Lower lobe of right lung (tissue), 2 donors: ENCODE measurements at regions not wholly inside any gene's neighbourhood (a gene's known extent, or its start where the extent isn't known, plus 50 kb on each side); places are given as distances from the start of the nearest gene placed in this dataset.

Experiments
- ATAC-seq, 2 donors: fragments of 200-7000 bp; cut with Tn5 transposase; one replicate each; pipeline ENCODE4 v1.9.1; 2020 to 2022; ENCODE audit warnings: mild to moderate bottlenecking in 2 of 2, moderate library complexity in 2 of 2
- DNase-seq: peaks from one replicate; pipeline ENCODE4 v3.0.0-alpha.2; 2020
- H3K27ac ChIP-seq: fragments of 200-600 bp; one replicate; pipeline ENCODE4 v1.8.0; 2022
- H3K27me3 ChIP-seq: fragments of 200-600 bp; one replicate; pipeline ENCODE4 v1.8.0; 2022; ENCODE audit warnings: low read depth
- H3K36me3 ChIP-seq: fragments of 200-600 bp; one replicate; pipeline ENCODE4 v1.8.0; 2022; ENCODE audit warnings: mild to moderate bottlenecking
- H3K4me1 ChIP-seq: fragments of 200-600 bp; one replicate; pipeline ENCODE4 v1.8.0; 2022
- H3K4me3 ChIP-seq: fragments of 200-600 bp; one replicate; pipeline ENCODE4 v1.8.0; 2022; ENCODE audit warnings: mild to moderate bottlenecking
- H3K9me3 ChIP-seq: fragments of 200-600 bp; one replicate; pipeline ENCODE4 v1.8.0; 2022
- intact Hi-C: fragments of 100-400 bp; cut with DNase I; formaldehyde crosslinking; loops from one replicate; pipeline ENCODE4 v1.11.0; 2022
- TF ChIP-seq, protein P1 (sequence below): fragments of 200-600 bp; IDR thresholded peaks from one replicate; pipeline ENCODE4 v1.8.0; 2022; ENCODE audit warnings: antibody characterized with exemption, mild to moderate bottlenecking
- donor health status: DM: no; HTN: yes; CAD: no; lungs with severe emphysema.

DNA sequence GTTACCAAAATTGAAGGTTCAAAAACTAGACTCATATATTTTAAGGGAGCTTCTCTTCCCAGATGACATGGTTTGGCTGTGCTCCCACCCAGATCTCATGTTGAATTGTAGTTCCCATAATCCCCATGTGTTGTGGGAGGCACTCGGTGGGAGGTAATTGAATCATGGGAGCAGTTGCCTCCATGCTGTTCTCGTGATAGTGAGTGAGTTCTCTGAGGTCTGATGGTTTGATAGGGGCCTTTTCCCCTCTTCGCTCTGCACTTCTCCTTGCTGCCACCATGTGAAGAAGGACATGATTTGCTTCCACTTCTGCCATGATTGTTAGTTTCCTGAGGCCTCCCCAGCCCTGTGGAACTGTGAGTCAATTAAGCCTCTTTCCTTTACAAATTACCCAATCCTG lies 140.1 kb downstream of the MAIP1 start:
- H3K36me3 ChIP-seq = no peaks in the 10 kb centered on the region
- TF ChIP-seq, protein P1, sequence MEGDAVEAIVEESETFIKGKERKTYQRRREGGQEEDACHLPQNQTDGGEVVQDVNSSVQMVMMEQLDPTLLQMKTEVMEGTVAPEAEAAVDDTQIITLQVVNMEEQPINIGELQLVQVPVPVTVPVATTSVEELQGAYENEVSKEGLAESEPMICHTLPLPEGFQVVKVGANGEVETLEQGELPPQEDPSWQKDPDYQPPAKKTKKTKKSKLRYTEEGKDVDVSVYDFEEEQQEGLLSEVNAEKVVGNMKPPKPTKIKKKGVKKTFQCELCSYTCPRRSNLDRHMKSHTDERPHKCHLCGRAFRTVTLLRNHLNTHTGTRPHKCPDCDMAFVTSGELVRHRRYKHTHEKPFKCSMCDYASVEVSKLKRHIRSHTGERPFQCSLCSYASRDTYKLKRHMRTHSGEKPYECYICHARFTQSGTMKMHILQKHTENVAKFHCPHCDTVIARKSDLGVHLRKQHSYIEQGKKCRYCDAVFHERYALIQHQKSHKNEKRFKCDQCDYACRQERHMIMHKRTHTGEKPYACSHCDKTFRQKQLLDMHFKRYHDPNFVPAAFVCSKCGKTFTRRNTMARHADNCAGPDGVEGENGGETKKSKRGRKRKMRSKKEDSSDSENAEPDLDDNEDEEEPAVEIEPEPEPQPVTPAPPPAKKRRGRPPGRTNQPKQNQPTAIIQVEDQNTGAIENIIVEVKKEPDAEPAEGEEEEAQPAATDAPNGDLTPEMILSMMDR = no peak
- no peaks in the 10 kb centered on the region for H3K27me3 ChIP-seq
- ATAC-seq (no peak), DNase-seq (no peak)
- H3K9me3 ChIP-seq = no peaks in the 10 kb centered on the region
- H3K4me1 ChIP-seq = no peaks in the 10 kb centered on the region
- no peak overlapping the region for H3K27ac ChIP-seq
- no peak overlapping the region for H3K4me3 ChIP-seq
- intact Hi-C loops = no loop called here

DNA sequence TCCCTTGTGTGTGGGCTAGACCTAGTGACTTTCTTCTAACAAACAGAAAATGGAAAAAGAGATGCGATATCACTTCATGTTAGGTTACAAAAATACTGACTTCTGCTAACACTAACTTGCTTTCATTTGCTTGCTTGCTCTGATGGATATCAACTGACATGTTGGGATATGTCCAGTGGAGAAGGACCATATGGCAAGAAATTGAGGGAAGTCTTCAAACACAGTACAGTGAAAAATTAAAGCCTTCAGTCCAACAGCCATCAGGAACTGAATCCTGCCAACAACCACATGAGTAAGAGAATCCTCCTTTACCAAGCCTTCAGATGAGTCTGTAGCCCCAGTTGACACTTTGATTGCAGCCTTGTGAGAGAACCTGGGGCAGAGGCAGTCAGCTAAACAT lies 143.9 kb downstream of the MAIP1 start:
- DNase-seq = no peak
- Histone ChIP-seq H3K4me1 (no peaks in the 10 kb centered on the region), H3K27ac (no peak overlapping the region), H3K9me3 (no peaks in the 10 kb centered on the region), H3K27me3 (no peaks in the 10 kb centered on the region), H3K4me3 (no peak overlapping the region), H3K36me3 (no peaks in the 10 kb centered on the region)
- no peak for ATAC-seq
- intact Hi-C loops = no loop called here
- TF ChIP-seq, protein P1 = no peak

DNA sequence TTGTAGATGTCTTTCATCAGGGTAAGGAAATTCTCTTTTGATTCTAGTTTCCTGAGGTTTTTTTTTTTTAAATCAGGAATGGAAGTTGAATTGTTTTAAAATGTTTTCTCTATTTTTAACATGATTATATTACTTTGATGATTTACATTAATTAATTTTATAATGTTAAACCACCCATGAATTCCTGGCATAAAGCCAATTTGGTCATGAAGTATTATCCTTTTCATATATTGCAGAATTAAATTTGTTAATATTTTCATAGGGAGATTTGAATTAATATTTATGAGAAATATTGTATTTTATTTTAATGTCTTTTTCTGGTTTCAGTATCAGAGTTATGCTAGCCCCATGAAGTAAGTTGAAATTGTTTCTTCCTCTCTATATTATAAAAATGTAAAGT lies 144.6 kb downstream of the MAIP1 start:
- H3K36me3 ChIP-seq = no peaks in the 10 kb centered on the region
- no peak overlapping the region for H3K27ac ChIP-seq
- intact Hi-C loops = no loop called here
- DNase-seq (no peak), ATAC-seq (no peak)
- no peaks in the 10 kb centered on the region for H3K4me1 ChIP-seq
- H3K9me3 ChIP-seq = no peaks in the 10 kb centered on the region
- H3K27me3 ChIP-seq = no peaks in the 10 kb centered on the region
- no peak overlapping the region for H3K4me3 ChIP-seq
- TF ChIP-seq, protein P1 = no peak

DNA sequence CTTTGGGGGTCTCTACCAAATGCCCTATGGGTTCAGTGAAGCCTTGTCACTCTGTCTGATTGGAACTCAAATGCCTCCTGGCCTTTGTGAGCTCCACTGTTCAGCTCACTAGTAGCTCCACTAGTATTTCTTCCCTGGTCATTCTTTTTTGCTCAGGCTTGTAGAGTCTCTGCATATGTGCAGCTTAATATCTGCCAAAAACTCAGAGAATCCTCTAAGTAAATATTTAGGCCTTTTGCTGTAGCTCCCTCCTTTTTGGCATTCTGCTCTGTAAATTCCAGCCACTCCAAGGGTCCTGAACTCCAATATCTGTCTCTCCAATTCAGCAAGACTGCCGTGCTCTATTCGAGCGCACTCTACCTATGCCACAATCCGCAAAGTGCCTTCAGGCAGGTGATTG lies 146.5 kb downstream of the MAIP1 start:
- no peaks in the 10 kb centered on the region for H3K9me3 ChIP-seq
- no peaks in the 10 kb centered on the region for H3K4me1 ChIP-seq
- TF ChIP-seq, protein P1 = no peak
- H3K27ac ChIP-seq = no peak overlapping the region
- no peaks in the 10 kb centered on the region for H3K36me3 ChIP-seq
- DNase-seq (no peak), ATAC-seq (no peak)
- intact Hi-C loops = no loop called here
- H3K27me3 ChIP-seq = no peaks in the 10 kb centered on the region
- no peak overlapping the region for H3K4me3 ChIP-seq

DNA sequence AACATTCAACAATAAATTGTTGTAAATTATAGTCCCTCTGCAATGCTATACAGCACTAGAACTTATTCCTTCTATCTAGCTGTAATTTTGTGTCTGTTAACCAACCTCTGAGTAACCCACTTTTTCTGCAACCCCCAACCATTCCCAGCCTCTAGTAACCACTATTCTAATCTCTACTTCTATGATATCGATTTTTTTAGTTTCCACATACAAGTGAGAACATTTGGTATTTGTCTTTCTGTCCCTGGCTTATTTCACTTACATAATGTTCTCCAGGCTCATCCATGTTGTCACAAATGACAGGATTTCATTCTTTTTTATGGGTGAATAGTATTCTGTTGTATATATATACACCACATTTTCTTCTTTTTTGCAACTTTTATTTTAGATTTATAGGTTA lies 147.6 kb downstream of the MAIP1 start:
- Histone ChIP-seq H3K4me1 (no peaks in the 10 kb centered on the region), H3K9me3 (no peaks in the 10 kb centered on the region), H3K27me3 (no peaks in the 10 kb centered on the region), H3K27ac (no peak overlapping the region), H3K4me3 (no peak overlapping the region), H3K36me3 (no peaks in the 10 kb centered on the region)
- TF ChIP-seq, protein P1 = no peak
- DNase-seq (no peak), ATAC-seq (no peak)
- intact Hi-C loops = no loop called here

DNA sequence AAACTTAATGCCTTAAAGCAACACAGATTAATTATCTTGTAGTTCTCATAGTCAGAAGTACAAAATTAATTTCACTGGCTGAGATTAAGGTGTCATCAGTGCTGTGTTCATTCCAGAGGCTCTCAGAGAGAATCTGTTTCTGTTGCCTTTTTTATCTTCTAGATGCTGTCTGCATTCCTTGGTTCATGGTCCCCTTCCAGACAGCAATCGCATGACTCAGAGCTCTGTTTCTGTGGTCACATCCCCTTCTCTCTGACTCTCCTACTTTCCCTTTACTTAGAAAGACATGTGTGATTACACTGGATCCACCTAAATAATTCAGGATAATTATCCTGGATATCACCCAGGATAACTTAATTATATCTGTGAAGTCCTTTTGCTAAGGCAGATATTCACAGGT lies 148.6 kb downstream of the MAIP1 start:
- TF ChIP-seq, protein P1 = no peak
- no peaks in the 10 kb centered on the region for H3K4me1 ChIP-seq
- H3K9me3 ChIP-seq = no peaks in the 10 kb centered on the region
- no peaks in the 10 kb centered on the region for H3K36me3 ChIP-seq
- DNase-seq (no peak), ATAC-seq (no peak)
- no peak overlapping the region for H3K27ac ChIP-seq
- H3K4me3 ChIP-seq = no peak overlapping the region
- no peaks in the 10 kb centered on the region for H3K27me3 ChIP-seq
- intact Hi-C loops = no loop called here
